ENCODE measurements at regions not wholly inside any gene's neighbourhood (a gene's known extent, or its start where the extent isn't known, plus 50 kb on each side); places are given as distances from the start of the nearest gene placed in this dataset.

- no peak for TF ChIP-seq CTCF (conservative IDR thresholded peaks at IDR 0.05; ENCODE audit: low read depth in 2 of 2)
- TF ChIP-seq ZNF114 (CRISPR knock-in tag; IDR thresholded peaks at IDR 0.05) = no peak
- no peak for TF ChIP-seq POLR2AphosphoS5 (IDR thresholded peaks at IDR 0.05; ENCODE audit: low read depth)
- no peak for TF ChIP-seq JUNB (IDR thresholded peaks at IDR 0.05; ENCODE audit: unreplicated experiment)
- no peak for TF ChIP-seq CREB1 (CRISPR knock-in tag; IDR thresholded peaks at IDR 0.05; ENCODE audit: low read depth)
- no peak for TF ChIP-seq EZH2 (IDR thresholded peaks at IDR 0.05; ENCODE audit: low read depth, unreplicated experiment)
Measured at GRCh38 chr5:128877476-128877875, 87.8 kb upstream of the SLC27A6 start.

Data from GM23338 (cell line).